ENCODE measurements at regions not wholly inside any gene's neighbourhood (a gene's known extent, or its start where the extent isn't known, plus 50 kb on each side); places are given as distances from the start of the nearest gene placed in this dataset.
"Not testable (repeated sequence)": the region's sequence is repeated elsewhere in the genome, so short reads cannot be mapped to it uniquely, and the experiment has no call there.

GRCh38 chr7:56474271-56474670 is 358.1 kb upstream of the NUPR2 start:
- no peak overlapping the region for H2AFZ ChIP-seq (ENCODE audit: low read length)
- H3K27ac ChIP-seq (ENCODE audit: insufficient read depth, low read length), result no peak overlapping the region

DNA sequence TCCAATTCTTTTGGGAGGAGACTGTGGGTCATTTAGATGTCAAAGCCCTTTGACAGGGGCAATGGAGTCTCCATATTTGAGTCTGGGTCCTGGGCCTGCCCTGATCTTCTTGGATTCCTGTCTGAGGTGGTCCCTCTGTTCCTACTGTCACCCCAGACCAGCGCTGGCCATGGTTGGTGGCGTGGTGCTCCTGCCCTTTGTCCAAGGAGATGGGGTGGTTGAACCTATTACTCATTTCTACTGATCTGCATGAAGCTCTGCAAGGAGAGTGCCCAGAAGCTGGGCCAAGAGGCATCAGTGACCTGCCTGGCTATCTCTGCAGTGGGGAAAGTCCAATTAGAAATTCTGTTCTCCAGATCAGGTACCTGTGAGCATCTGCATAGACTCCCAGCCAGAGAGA is 355.6 kb upstream of the NUPR2 start:
- Histone ChIP-seq H3K9me3 (ENCODE audit: control insufficient read depth, insufficient read depth, low read depth, low read length) (no peaks in the 10 kb centered on the region), H3K27me3 (ENCODE audit: control insufficient read depth, insufficient read depth, low read length) (no peaks in the 10 kb centered on the region)
- TF ChIP-seq CTCF (conservative IDR thresholded peaks at IDR 0.05 in 1 of 2, IDR thresholded peaks at IDR 0.05 in 1 of 2; ENCODE audit: low read depth in 1 of 2, low read length in 2 of 2), result no peak
- TF ChIP-seq EZH2 (IDR thresholded peaks at IDR 0.05; ENCODE audit: low read length, missing control alignments), result no peak

More at GRCh38 chr7:56474271-56474670, 358.1 kb upstream of the NUPR2 start:
- Histone ChIP-seq H3K9ac (ENCODE audit: insufficient read depth, low read length) (no peak overlapping the region), H3K4me3 (replicated peaks in 1 of 4; ENCODE audit: control extremely low read depth in 1 of 4, insufficient read depth in 1 of 4, low read depth in 3 of 4, low read length in 4 of 4) (no peak overlapping the region), H4K20me1 (ENCODE audit: control insufficient read depth, extremely low read depth, insufficient read depth, low read length) (no peaks in the 10 kb centered on the region), H3K9me3 (ENCODE audit: control insufficient read depth, insufficient read depth, low read depth, low read length) (no peaks in the 10 kb centered on the region), H3K36me3 (ENCODE audit: control insufficient read depth, insufficient read depth, low read length) (no peaks in the 10 kb centered on the region), H3K4me2 (ENCODE audit: extremely low read depth, insufficient read depth, low read length) (no peak overlapping the region), H3K27me3 (ENCODE audit: control insufficient read depth, insufficient read depth, low read length) (no peaks in the 10 kb centered on the region), H3K79me2 (ENCODE audit: control insufficient read depth, insufficient read depth, low read length) (no peaks in the 10 kb centered on the region), H3K4me1 (ENCODE audit: control insufficient read depth, extremely low read depth, insufficient read depth, low read length) (no peaks in the 10 kb centered on the region)
- no peak for DNase-seq (ENCODE audit: low read depth in 2 of 2)
- TF ChIP-seq CTCF (conservative IDR thresholded peaks at IDR 0.05 in 1 of 2, IDR thresholded peaks at IDR 0.05 in 1 of 2; ENCODE audit: low read depth in 1 of 2, low read length in 2 of 2), result no peak
- no peak for TF ChIP-seq EZH2 (IDR thresholded peaks at IDR 0.05; ENCODE audit: low read length, missing control alignments)

DNA sequence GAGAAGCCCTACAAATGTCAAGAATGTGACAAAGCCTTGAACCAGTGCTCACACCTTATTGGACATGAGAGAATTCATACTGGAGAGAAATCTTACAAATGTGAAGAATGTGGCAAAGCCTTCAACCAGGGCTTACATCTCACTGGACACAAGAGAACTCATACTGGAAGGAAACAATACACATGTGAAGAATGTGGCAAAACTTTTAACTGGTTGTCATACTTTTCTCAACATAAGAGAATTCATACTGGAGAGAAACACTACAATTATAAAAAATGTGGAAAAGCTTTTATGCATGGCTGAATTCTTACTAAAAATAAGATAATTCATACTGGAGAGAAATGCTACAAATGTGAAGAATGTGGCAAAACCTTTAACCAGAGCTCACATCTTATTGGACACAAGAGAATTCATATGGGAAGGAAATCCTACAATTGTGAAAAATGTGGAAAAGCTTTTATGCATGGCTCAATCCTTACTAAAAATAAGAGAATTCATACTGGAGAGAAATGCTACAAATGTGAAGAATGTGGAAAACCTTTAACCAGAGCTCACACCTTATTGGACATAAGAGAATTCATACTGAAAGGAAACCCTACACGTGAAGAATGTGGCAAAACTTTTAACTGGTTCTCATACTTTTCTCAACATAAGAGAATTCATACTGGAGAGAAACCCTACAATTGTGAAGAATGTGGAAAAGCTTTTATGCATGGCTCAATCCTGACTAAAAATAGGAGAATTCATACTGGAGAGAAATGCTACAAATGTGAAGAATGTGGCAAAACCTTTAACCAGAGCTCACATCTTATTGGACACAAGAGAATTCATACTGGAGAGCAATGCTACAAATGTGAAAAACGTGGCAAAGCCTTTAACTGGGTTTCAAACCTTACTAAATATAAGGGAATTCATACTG is 350.6 kb upstream of the NUPR2 start:
- H3K27ac ChIP-seq (ENCODE audit: insufficient read depth, low read length); H3K36me3 ChIP-seq (ENCODE audit: control insufficient read depth, insufficient read depth, low read length); H3K9ac ChIP-seq (ENCODE audit: insufficient read depth, low read length); H2AFZ ChIP-seq (ENCODE audit: low read length); H3K79me2 ChIP-seq (ENCODE audit: control insufficient read depth, insufficient read depth, low read length); H3K27me3 ChIP-seq (ENCODE audit: control insufficient read depth, insufficient read depth, low read length); H3K4me3 ChIP-seq (replicated peaks in 1 of 4; ENCODE audit: control extremely low read depth in 1 of 4, insufficient read depth in 1 of 4, low read depth in 3 of 4, low read length in 4 of 4); H4K20me1 ChIP-seq (ENCODE audit: control insufficient read depth, extremely low read depth, insufficient read depth, low read length); H3K4me2 ChIP-seq (ENCODE audit: extremely low read depth, insufficient read depth, low read length); H3K9me3 ChIP-seq (ENCODE audit: control insufficient read depth, insufficient read depth, low read depth, low read length); H3K4me1 ChIP-seq (ENCODE audit: control insufficient read depth, extremely low read depth, insufficient read depth, low read length): not testable (repeated sequence)
- DNase-seq (ENCODE audit: low read depth in 2 of 2), result peak in 1 of 2 donors; percentile 4

More for the DNA sequence above, 355.6 kb upstream of the NUPR2 start:
- Histone ChIP-seq H4K20me1 (ENCODE audit: control insufficient read depth, extremely low read depth, insufficient read depth, low read length) (no peaks in the 10 kb centered on the region), H3K27ac (ENCODE audit: insufficient read depth, low read length) (no peak overlapping the region), H3K4me1 (ENCODE audit: control insufficient read depth, extremely low read depth, insufficient read depth, low read length) (no peaks in the 10 kb centered on the region), H3K9ac (ENCODE audit: insufficient read depth, low read length) (no peak overlapping the region), H3K4me2 (ENCODE audit: extremely low read depth, insufficient read depth, low read length) (no peak overlapping the region), H3K4me3 (replicated peaks in 1 of 4; ENCODE audit: control extremely low read depth in 1 of 4, insufficient read depth in 1 of 4, low read depth in 3 of 4, low read length in 4 of 4) (no peak overlapping the region), H2AFZ (ENCODE audit: low read length) (no peak overlapping the region), H3K36me3 (ENCODE audit: control insufficient read depth, insufficient read depth, low read length) (no peaks in the 10 kb centered on the region), H3K79me2 (ENCODE audit: control insufficient read depth, insufficient read depth, low read length) (no peaks in the 10 kb centered on the region)
- no peak for DNase-seq (ENCODE audit: low read depth in 2 of 2)
